Caco-2 (cell line): ENCODE measurements at regions not wholly inside any gene's neighbourhood (a gene's known extent, or its start where the extent isn't known, plus 50 kb on each side); places are given as distances from the start of the nearest gene placed in this dataset.

Experiments used
- BruUV-seq: library from RNA; stranded (reverse); fragments of 400-500 nt; replicated peaks from 2 replicates; lab custom pipeline; 2021; lab: Mats Ljungman, UMichigan
- CTCF ChIA-PET: fragments of 300-600 bp; sonication (Branson Sonifier 250); formaldehyde crosslinking; loops from one replicate; lab custom pipeline; 2022; ENCODE audit warnings: antibody characterized with exemption; lab: Charles Lee
- POLR2A ChIA-PET: fragments of 300-600 bp; sonication (Branson Sonifier 250); formaldehyde crosslinking; loops from one replicate; lab custom pipeline; 2022; ENCODE audit warnings: antibody characterized with exemption; lab: Charles Lee
- DNase-seq, 2 experiments: peaks; one replicate each; pipeline versions ENCODE4 v3.0.0 to v3.0.0-alpha.2; 2020 to 2022
- H3K27me3 ChIP-seq: replicated peaks from 2 replicates; pipeline ENCODE4 v1.6.0; 2011; ENCODE audit warnings: low read length; ENCODE audit not compliant: control insufficient read depth, insufficient read depth
- H3K36me3 ChIP-seq: 2 replicates; pipeline ENCODE4 v1.5.1; 2011; ENCODE audit warnings: low read length; ENCODE audit not compliant: control insufficient read depth, insufficient read depth
- H3K4me1 ChIP-seq: fragments of 250-450 bp; sonication (Bioruptor Pico); 2 replicates; pipeline ENCODE4 v1.5.1; 2020; ENCODE audit warnings: mild to moderate bottlenecking
- H3K4me3 ChIP-seq: 2 replicates; pipeline ENCODE4 v1.5.1; 2011; ENCODE audit warnings: low read depth, mild to moderate bottlenecking, control low read depth, low read length
- H3K9me3 ChIP-seq: fragments of 250-450 bp; sonication (Bioruptor Pico); 2 replicates; pipeline ENCODE4 v1.5.1; 2020; ENCODE audit warnings: mild to moderate bottlenecking, moderate library complexity
- H3K27ac Mint-ChIP-seq: one replicate; pipeline ENCODE4 v1.8.0; 2022; ENCODE audit warnings: mixed read lengths; ENCODE audit not compliant: unreplicated experiment
- H3K27me3 Mint-ChIP-seq: one replicate; pipeline ENCODE4 v1.8.0; 2022; ENCODE audit warnings: mixed read lengths; ENCODE audit not compliant: insufficient read depth, unreplicated experiment
- H3K36me3 Mint-ChIP-seq: one replicate; pipeline ENCODE4 v1.8.0; 2022; ENCODE audit warnings: mild to moderate bottlenecking, mixed read lengths; ENCODE audit not compliant: insufficient read depth, unreplicated experiment
- H3K4me1 Mint-ChIP-seq: one replicate; pipeline ENCODE4 v1.8.0; 2022; ENCODE audit warnings: low read depth, mixed read lengths; ENCODE audit not compliant: unreplicated experiment
- H3K4me3 Mint-ChIP-seq: one replicate; pipeline ENCODE4 v1.8.0; 2022; ENCODE audit warnings: mild to moderate bottlenecking, moderate library complexity, mixed read lengths; ENCODE audit not compliant: unreplicated experiment
- H3K9me3 Mint-ChIP-seq: one replicate; pipeline ENCODE4 v1.8.0; 2022; ENCODE audit warnings: mixed read lengths; ENCODE audit not compliant: unreplicated experiment
- CTCF ChIP-seq, 2 experiments: fragments of 200-600 bp in 1 of 2; IDR thresholded peaks; 1 replicate in 1 of 2; 2 replicates in 1 of 2; pipeline versions ENCODE4 v1.5.1 to v1.8.0; 2011 to 2022; ENCODE audit warnings: antibody characterized with exemption in 1 of 2, control low read depth in 1 of 2, inconsistent platforms in 1 of 2, low read depth in 1 of 2, low read length in 1 of 2, mild to moderate bottlenecking in 1 of 2, moderate library complexity in 1 of 2; ENCODE audit not compliant: insufficient read depth in 1 of 2, severe bottlenecking in 1 of 2, unreplicated experiment in 1 of 2
- intact Hi-C: fragments of 100-400 bp; cut with micrococcal nuclease; formaldehyde crosslinking; loops from one replicate; pipeline ENCODE4 v1.10.0; 2022; ENCODE audit not compliant: unreplicated experiment

- H3K4me3 ChIP-seq = no peak overlapping the region
- no peak for DNase-seq
- no peak overlapping the region for H3K4me3 Mint-ChIP-seq
- ChIA-PET CTCF (no interaction called here), POLR2A (no interaction called here)
- no peaks in the 10 kb centered on the region for H3K36me3 Mint-ChIP-seq
- peaks cover 9% of the 10 kb centered on the region for H3K9me3 Mint-ChIP-seq
- no TSS peak for BruUV-seq
- no peaks in the 10 kb centered on the region for H3K9me3 ChIP-seq
- intact Hi-C loops = no loop called here
- no peaks in the 10 kb centered on the region for H3K4me1 Mint-ChIP-seq
- no peak overlapping the region for H3K27ac Mint-ChIP-seq
- no peaks in the 10 kb centered on the region for H3K4me1 ChIP-seq
- H3K27me3 ChIP-seq = no peaks in the 10 kb centered on the region
- no peak for TF ChIP-seq CTCF (IDR thresholded peaks at IDR 0.05; ENCODE audit: insufficient read depth in 1 of 2, low read depth in 1 of 2, low read length in 1 of 2, severe bottlenecking in 1 of 2, unreplicated experiment in 1 of 2)
- H3K27me3 Mint-ChIP-seq = no peaks in the 10 kb centered on the region
- no peaks in the 10 kb centered on the region for H3K36me3 ChIP-seq
These were observed 452.4 kb upstream of the LRFN5 start for GRCh38 chr14:41154143-41154807.

- no peaks in the 10 kb centered on the region for H3K27me3 ChIP-seq
- no peak for TF ChIP-seq CTCF (IDR thresholded peaks at IDR 0.05; ENCODE audit: insufficient read depth in 1 of 2, low read depth in 1 of 2, low read length in 1 of 2, severe bottlenecking in 1 of 2, unreplicated experiment in 1 of 2)
- no peaks in the 10 kb centered on the region for H3K9me3 Mint-ChIP-seq
- no peaks in the 10 kb centered on the region for H3K36me3 Mint-ChIP-seq
- ChIA-PET POLR2A (no interaction called here), CTCF (no interaction called here)
- no peak overlapping the region for H3K4me3 Mint-ChIP-seq
- H3K27ac Mint-ChIP-seq = no peak overlapping the region
- no peaks in the 10 kb centered on the region for H3K9me3 ChIP-seq
- no peaks in the 10 kb centered on the region for H3K4me1 Mint-ChIP-seq
- no peaks in the 10 kb centered on the region for H3K4me1 ChIP-seq
- intact Hi-C loops = no loop called here
- H3K4me3 ChIP-seq = no peak overlapping the region
- no peak for DNase-seq
- no TSS peak for BruUV-seq
- H3K27me3 Mint-ChIP-seq = no peaks in the 10 kb centered on the region
- H3K36me3 ChIP-seq = no peaks in the 10 kb centered on the region
These were observed 460.3 kb upstream of the LRFN5 start for GRCh38 chr14:41146391-41146790.

GRCh38 chr14:41144370-41144769 is 462.3 kb upstream of the LRFN5 start:
- TF ChIP-seq CTCF (IDR thresholded peaks at IDR 0.05; ENCODE audit: insufficient read depth in 1 of 2, low read depth in 1 of 2, low read length in 1 of 2, severe bottlenecking in 1 of 2, unreplicated experiment in 1 of 2) = no peak
- H3K4me1 ChIP-seq = no peaks in the 10 kb centered on the region
- Mint-ChIP-seq H3K9me3 (no peaks in the 10 kb centered on the region), H3K27ac (no peak overlapping the region), H3K27me3 (no peaks in the 10 kb centered on the region), H3K4me1 (no peaks in the 10 kb centered on the region), H3K36me3 (no peaks in the 10 kb centered on the region), H3K4me3 (no peak overlapping the region)
- DNase-seq = no peak
- ChIA-PET POLR2A (no interaction called here), CTCF (no interaction called here)
- no peak overlapping the region for H3K4me3 ChIP-seq
- H3K36me3 ChIP-seq = no peaks in the 10 kb centered on the region
- H3K9me3 ChIP-seq = no peaks in the 10 kb centered on the region
- H3K27me3 ChIP-seq = no peaks in the 10 kb centered on the region
- BruUV-seq = no TSS peak
- intact Hi-C loops = no loop called here
